ENCODE measurements at regions not wholly inside any gene's neighbourhood (a gene's known extent, or its start where the extent isn't known, plus 50 kb on each side); places are given as distances from the start of the nearest gene placed in this dataset.

DNA sequence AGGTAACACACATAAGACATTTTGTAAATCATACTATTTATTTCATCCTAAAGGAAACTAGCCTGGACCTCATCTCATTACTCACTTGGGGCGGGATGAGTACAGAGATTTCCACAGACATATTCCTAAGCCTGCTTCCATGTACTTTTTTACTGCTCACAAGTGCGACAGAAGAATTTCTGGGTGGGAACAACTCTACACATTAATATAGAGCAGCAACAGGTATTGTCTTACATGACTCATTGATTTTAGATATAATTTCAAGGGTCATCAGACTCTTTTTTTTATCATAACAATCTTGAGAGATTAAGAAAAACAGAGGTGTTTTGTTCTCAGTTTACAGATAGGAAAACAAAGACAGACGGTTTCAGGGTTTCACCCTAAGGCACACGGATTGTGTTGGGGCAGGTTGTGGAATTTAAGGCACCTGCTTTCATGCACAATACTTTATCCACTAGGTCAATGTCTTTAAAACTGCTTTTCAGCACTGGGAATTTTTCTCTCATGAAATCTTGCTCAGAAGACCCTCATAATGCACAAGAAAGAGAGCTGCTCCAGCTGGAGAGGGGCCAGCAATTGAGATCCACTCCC, 186.7 kb upstream of the CDIN1 start:
- no peak for DNase-seq (ENCODE audit: low read depth)
- no peak for TF ChIP-seq CTCF (conservative IDR thresholded peaks at IDR 0.05; ENCODE audit: low read length)
- H3K4me3 ChIP-seq (ENCODE audit: low read length) = no peak overlapping the region

DNA sequence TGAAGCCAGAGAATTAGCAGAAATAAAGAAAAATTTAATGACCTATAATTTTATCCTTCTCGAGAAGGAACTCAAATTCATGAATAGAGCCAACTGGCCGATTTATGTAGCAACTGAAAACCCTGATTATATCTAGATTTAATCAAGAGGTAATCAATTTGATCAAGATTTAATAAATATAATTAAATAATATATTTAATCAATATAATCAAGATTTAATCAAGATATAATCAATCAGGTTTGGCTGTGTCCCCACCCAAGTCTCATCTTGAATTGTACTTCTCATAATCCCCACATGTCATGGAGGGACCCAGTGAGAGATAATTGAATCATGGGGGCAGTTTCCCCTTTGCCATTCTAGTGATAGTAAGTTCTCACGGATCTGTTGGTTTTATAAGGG, 181.2 kb upstream of the CDIN1 start:
- no peak for TF ChIP-seq CTCF (conservative IDR thresholded peaks at IDR 0.05; ENCODE audit: low read length)
- no peak for DNase-seq (ENCODE audit: low read depth)
- no peak overlapping the region for H3K4me3 ChIP-seq (ENCODE audit: low read length)

- DNase-seq (ENCODE audit: low read depth) = no peak
- H3K4me3 ChIP-seq (ENCODE audit: low read length) = no peak overlapping the region
- no peak for TF ChIP-seq CTCF (conservative IDR thresholded peaks at IDR 0.05; ENCODE audit: low read length)
These were observed 180.2 kb upstream of the CDIN1 start for GRCh38 chr15:36399276-36399675.

- peak; percentile 48 for DNase-seq (ENCODE audit: low read depth)
- H3K4me3 ChIP-seq (ENCODE audit: low read length) = no peak overlapping the region
- no peak for TF ChIP-seq CTCF (conservative IDR thresholded peaks at IDR 0.05; ENCODE audit: low read length)
These were observed 178.4 kb upstream of the CDIN1 start for GRCh38 chr15:36400936-36401585.

DNA sequence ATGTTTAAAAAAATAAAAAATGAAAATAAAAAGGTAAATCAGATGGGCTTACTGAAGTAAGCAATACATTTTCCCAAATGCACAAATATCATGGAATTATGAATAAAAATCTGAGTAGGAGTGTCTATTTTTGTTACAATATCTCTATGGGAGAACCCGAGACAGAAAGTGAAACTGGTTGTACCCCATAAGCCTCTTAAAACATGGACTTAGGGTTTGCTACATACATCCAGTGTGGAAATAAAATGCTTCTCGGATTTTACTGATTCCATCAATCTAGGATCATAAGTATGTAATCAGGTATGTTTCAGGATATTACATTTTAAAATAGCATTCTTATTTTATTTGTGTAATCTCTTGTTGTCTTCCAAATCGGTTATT, 177.8 kb upstream of the CDIN1 start:
- no peak overlapping the region for H3K4me3 ChIP-seq (ENCODE audit: low read length)
- no peak for TF ChIP-seq CTCF (conservative IDR thresholded peaks at IDR 0.05; ENCODE audit: low read length)
- no peak for DNase-seq (ENCODE audit: low read depth)

DNA sequence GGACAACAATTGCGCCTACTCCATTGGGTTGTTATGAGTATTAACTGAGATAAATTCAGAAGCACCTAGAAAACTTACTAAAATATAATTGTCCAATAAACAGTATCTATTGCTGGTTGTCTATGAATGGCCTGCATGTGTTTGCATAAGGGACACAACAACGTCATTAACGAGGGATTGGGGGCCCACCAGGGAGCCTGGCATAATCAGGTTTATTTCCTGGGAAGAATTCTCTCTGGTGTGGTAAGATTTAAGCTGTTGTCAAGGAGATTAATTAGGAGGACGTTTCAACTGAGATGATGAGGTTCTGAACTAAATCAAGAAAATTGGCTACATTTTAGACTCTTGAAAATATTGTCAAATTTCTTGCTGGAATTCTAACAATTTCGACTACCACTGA, 176.1 kb upstream of the CDIN1 start:
- H3K4me3 ChIP-seq (ENCODE audit: low read length) = no peak overlapping the region
- TF ChIP-seq CTCF (conservative IDR thresholded peaks at IDR 0.05; ENCODE audit: low read length) = no peak
- DNase-seq (ENCODE audit: low read depth) = no peak

- no peak overlapping the region for H3K4me3 ChIP-seq (ENCODE audit: low read length)
- no peak for TF ChIP-seq CTCF (conservative IDR thresholded peaks at IDR 0.05; ENCODE audit: low read length)
- DNase-seq (ENCODE audit: low read depth) = no peak
These were observed 173.1 kb upstream of the CDIN1 start for GRCh38 chr15:36406366-36406765.

Measured in AG10803 (cell line).